GM23248 (cell line): ENCODE measurements at regions not wholly inside any gene's neighbourhood (a gene's known extent, or its start where the extent isn't known, plus 50 kb on each side); places are given as distances from the start of the nearest gene placed in this dataset.
"Not testable (repeated sequence)": the region's sequence is repeated elsewhere in the genome, so short reads cannot be mapped to it uniquely, and the experiment has no call there.

Experiments
- EZH2 ChIP-seq: fragments of 200-600 bp; sonication (generic); IDR thresholded peaks from 2 replicates; pipeline ENCODE4 v1.6.1; 2018; ENCODE audit warnings: antibody characterized with exemption, mild to moderate bottlenecking; ENCODE audit not compliant: insufficient read depth, poor library complexity, severe bottlenecking
- EZH2phosphoT487 ChIP-seq: fragments of 200-600 bp; sonication (generic); IDR thresholded peaks from 2 replicates; pipeline ENCODE4 v1.6.1; 2018; ENCODE audit warnings: antibody characterized with exemption, moderate library complexity, mild to moderate bottlenecking, low read depth; ENCODE audit not compliant: insufficient read depth

- TF ChIP-seq EZH2phosphoT487, EZH2: not testable (repeated sequence)
Observed at GRCh38 chr2:239592629-239593290, 191.9 kb upstream of the HDAC4 start.
